ENCODE measurements at regions not wholly inside any gene's neighbourhood (a gene's known extent, or its start where the extent isn't known, plus 50 kb on each side); places are given as distances from the start of the nearest gene placed in this dataset.
A peak's percentile ranks its signal among the peaks of the same experiment; 100 is the strongest.

- Mint-ChIP-seq H3K4me3 (no peak overlapping the region), H3K36me3 (no peaks in the 10 kb centered on the region), H3K27ac (no peak overlapping the region), H3K4me1 (no peaks in the 10 kb centered on the region), H3K9me3 (no peaks in the 10 kb centered on the region), H3K27me3 (ENCODE audit: insufficient read depth, low read depth) (peaks cover 3% of the 10 kb centered on the region)
- Histone ChIP-seq H3K4me3 (no peak overlapping the region), H3K9me3 (ENCODE audit: low read depth) (no peaks in the 10 kb centered on the region), H3K27ac (no peak overlapping the region), H3K36me3 (no peaks in the 10 kb centered on the region), H3K27me3 (no peaks in the 10 kb centered on the region), H3K79me2 (ENCODE audit: low read depth) (no peaks in the 10 kb centered on the region), H4K20me1 (ENCODE audit: low read depth) (no peaks in the 10 kb centered on the region), H3K4me2 (no peak overlapping the region), H3K9ac (no peak overlapping the region), H2AFZ (replicated peaks) (no peak overlapping the region), H3K4me1 (no peaks in the 10 kb centered on the region), H3F3A (ENCODE audit: low read depth) (no peaks in the 10 kb centered on the region)
- no peak for TF ChIP-seq EZH2phosphoT487 (IDR thresholded peaks at IDR 0.05)
- no peak for TF ChIP-seq CTCF (IDR thresholded peaks at IDR 0.05)
- no peak for TF ChIP-seq EZH2 (IDR thresholded peaks at IDR 0.05)
- no peak for DNase-seq (ENCODE audit: low spot score)
Observed at GRCh38 chr11:71349627-71350026, 97.2 kb upstream of the SHANK2 start.

GRCh38 chr11:71343828-71344400 is 91.5 kb upstream of the SHANK2 start:
- Mint-ChIP-seq H3K9me3 (no peaks in the 10 kb centered on the region), H3K27ac (no peak overlapping the region), H3K4me1 (peaks cover 2% of the 10 kb centered on the region), H3K4me3 (no peak overlapping the region), H3K27me3 (ENCODE audit: insufficient read depth, low read depth) (peaks cover 9% of the 10 kb centered on the region), H3K36me3 (no peaks in the 10 kb centered on the region)
- H3K9ac ChIP-seq: no peak overlapping the region
- no peaks in the 10 kb centered on the region for H3K9me3 ChIP-seq (ENCODE audit: low read depth)
- peak overlapping the region; percentile 72 for H2AFZ ChIP-seq (replicated peaks)
- no peaks in the 10 kb centered on the region for H3K79me2 ChIP-seq (ENCODE audit: low read depth)
- H3K36me3 ChIP-seq: no peaks in the 10 kb centered on the region
- DNase-seq (ENCODE audit: low spot score): no peak
- TF ChIP-seq EZH2phosphoT487 (IDR thresholded peaks at IDR 0.05) (no peak), CTCF (IDR thresholded peaks at IDR 0.05) (no peak), EZH2 (IDR thresholded peaks at IDR 0.05) (no peak)
- no peak overlapping the region for H3K4me3 ChIP-seq
- no peaks in the 10 kb centered on the region for H3K4me1 ChIP-seq
- H3F3A ChIP-seq (ENCODE audit: low read depth): no peaks in the 10 kb centered on the region
- no peak overlapping the region for H3K4me2 ChIP-seq
- H4K20me1 ChIP-seq (ENCODE audit: low read depth): no peaks in the 10 kb centered on the region
- H3K27me3 ChIP-seq: no peaks in the 10 kb centered on the region
- H3K27ac ChIP-seq: no peak overlapping the region

- H3K9me3 ChIP-seq (ENCODE audit: low read depth): no peaks in the 10 kb centered on the region
- Mint-ChIP-seq H3K4me1 (peaks cover 2% of the 10 kb centered on the region), H3K27ac (no peak overlapping the region), H3K9me3 (no peaks in the 10 kb centered on the region), H3K36me3 (no peaks in the 10 kb centered on the region), H3K27me3 (ENCODE audit: insufficient read depth, low read depth) (peaks cover 9% of the 10 kb centered on the region), H3K4me3 (no peak overlapping the region)
- H3K4me2 ChIP-seq: no peak overlapping the region
- H4K20me1 ChIP-seq (ENCODE audit: low read depth): no peaks in the 10 kb centered on the region
- no peak overlapping the region for H3K9ac ChIP-seq
- no peak for TF ChIP-seq EZH2phosphoT487 (IDR thresholded peaks at IDR 0.05)
- TF ChIP-seq EZH2 (IDR thresholded peaks at IDR 0.05): no peak
- peak; percentile 72 for TF ChIP-seq CTCF (IDR thresholded peaks at IDR 0.05)
- DNase-seq (ENCODE audit: low spot score): peak; percentile 72
- H3K27ac ChIP-seq: no peak overlapping the region
- H3K36me3 ChIP-seq: no peaks in the 10 kb centered on the region
- no peak overlapping the region for H3K4me3 ChIP-seq
- no peaks in the 10 kb centered on the region for H3K4me1 ChIP-seq
- no peak overlapping the region for H2AFZ ChIP-seq (replicated peaks)
- H3K27me3 ChIP-seq: no peaks in the 10 kb centered on the region
- H3K79me2 ChIP-seq (ENCODE audit: low read depth): no peaks in the 10 kb centered on the region
- no peaks in the 10 kb centered on the region for H3F3A ChIP-seq (ENCODE audit: low read depth)
Observed at GRCh38 chr11:71342951-71343827, 90.8 kb upstream of the SHANK2 start.
